HPDE6-E6E7 (cell line): ENCODE measurements at regions not wholly inside any gene's neighbourhood (a gene's known extent, or its start where the extent isn't known, plus 50 kb on each side); places are given as distances from the start of the nearest gene placed in this dataset.

Experiments
- DNase-seq: peaks from one replicate; pipeline ENCODE4 v3.0.0; 2011; ENCODE audit warnings: missing footprints; ENCODE audit errors: extremely low spot score

- no peak for DNase-seq
Measured at GRCh38 chr10:90399782-90400181, 458.1 kb downstream of the HTR7 start.

DNA sequence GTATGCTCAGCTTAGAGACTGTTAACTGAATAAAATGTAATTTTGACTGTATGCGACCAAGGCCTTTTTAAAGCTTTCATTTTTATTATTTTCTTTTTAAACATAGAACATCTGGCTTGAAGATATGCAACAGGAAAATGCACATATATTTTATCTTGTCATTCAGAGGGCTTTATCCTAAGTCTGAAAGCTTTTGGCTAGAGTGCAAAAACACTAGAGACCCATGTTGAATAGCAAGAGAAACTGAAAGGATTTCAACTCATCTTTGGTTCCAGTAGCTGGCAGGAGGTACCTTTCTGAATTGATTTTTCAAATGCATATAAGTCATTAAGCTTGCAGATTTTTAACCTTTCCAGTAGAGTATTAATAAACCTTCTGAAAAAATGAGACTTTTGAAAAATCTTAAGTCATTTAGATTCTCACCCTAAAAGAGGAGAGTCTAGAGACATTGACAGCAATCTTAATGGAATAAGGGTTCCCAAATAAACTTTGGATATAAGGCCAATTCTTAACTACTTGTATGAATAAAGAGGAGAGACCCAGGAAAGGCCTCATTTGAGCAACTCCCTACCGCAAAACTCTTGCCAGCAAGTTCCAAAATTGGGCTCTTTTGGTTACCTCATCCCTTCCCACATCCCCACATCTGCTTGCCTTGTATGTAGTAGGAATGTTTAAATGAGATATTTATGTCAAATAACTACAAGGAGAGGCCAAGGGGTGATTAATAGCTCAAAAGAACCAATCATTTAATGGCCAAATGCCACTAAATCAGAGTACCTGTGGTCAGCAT, 454.4 kb downstream of the HTR7 start:
- no peak for DNase-seq

- DNase-seq = no peak
Measured at GRCh38 chr10:90407131-90407530, 450.7 kb downstream of the HTR7 start.

DNA sequence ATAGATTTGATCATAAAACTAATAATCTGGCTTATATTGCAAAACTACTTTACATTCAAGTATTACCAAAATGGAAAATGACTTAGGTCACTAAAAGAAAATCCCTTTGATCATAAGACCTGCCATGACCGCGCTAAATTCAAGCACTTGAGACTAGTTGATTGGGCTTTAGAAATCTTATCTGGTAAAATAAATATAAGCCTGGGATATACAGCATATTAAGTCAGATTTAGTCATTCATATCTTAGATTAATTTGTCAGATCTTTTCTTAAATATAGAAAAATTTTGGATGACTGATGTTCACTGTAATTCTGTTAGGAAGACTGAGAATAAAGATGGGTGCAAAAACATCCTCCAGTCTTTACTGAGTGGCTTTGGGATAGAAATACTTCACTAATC, 450.0 kb downstream of the HTR7 start:
- no peak for DNase-seq

GRCh38 chr10:90412582-90412981, 445.3 kb downstream of the HTR7 start:
- no peak for DNase-seq

DNA sequence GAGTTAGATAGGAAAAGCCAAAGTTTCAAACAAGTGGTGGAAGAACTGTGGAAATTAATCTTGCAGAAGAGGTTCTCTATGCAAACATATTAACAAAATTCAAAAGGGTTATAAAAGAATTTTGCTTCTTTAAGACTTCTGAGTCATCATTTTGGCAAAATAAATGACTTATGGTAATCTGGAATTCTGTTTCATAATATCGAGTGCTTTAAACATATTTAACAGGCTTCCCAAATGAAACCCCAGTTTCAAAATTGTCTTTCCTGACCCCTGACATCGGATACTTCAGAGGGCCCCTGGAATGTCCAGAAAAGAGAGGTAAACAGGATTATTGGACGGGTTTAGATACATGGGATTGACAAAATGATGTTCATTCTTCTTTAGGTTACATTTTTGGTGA, 444.6 kb downstream of the HTR7 start:
- no peak for DNase-seq

GRCh38 chr10:90414926-90415325, 442.9 kb downstream of the HTR7 start:
- DNase-seq = no peak

DNA sequence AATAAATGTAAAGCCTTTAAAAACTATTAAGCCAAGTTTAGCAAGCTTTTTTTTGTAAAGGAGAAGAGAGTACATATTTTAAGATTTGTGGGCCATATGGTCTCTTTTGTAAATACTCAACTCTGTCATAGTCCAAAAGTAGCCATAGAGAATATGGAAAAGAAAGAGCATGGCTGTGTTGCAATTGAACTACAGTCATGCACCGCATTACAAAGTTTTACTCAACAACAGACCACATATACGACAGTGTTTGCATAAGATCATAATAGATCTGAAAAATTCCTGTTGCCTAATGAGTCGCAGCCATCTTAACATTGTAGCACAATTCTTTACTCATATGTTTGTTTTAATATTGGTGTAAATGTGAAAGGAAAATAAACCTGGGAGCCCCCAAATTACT, 440.8 kb downstream of the HTR7 start:
- no peak for DNase-seq

DNA sequence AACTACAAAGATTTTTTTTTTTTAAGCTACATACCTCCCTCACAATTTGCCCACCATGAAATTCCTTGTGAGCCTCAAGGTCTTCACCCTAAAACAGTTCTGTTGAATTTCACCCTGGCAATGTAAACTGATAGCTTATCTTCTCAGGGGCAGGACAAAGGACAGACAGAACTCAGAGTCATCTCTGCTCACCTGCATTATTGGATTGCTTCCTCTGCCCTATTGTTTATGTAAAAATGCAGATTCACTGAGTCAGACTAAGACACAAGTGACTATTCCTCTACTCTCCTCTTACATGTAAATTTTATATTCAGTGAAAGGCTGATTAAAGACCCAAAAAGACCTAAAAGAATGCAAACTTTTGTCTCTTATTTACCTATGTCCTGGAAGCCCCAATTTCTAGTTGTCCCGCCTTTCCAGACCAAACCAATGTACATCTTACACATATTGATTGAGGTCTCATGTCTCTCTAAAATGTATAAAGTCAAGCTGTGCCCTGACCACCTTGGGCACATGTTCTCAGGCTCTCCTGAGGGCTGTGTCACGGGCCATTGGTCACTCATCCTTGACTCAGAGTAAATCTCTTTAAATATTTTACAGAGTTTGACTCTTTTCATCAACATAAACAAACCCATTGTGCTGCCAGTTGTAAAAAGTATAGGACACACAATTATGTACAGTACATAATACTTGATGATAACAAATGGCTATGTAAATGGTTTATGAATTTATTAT, 440.2 kb downstream of the HTR7 start:
- DNase-seq = no peak

GRCh38 chr10:90418869-90419652, 438.8 kb downstream of the HTR7 start:
- DNase-seq = no peak

- DNase-seq = no peak
Measured at GRCh38 chr10:90420637-90421318, 437.1 kb downstream of the HTR7 start.

GRCh38 chr10:90421874-90422273, 436.0 kb downstream of the HTR7 start:
- DNase-seq = no peak

- no peak for DNase-seq
Measured at GRCh38 chr10:90424730-90425129, 433.1 kb downstream of the HTR7 start.

GRCh38 chr10:90430186-90430585, 427.7 kb downstream of the HTR7 start:
- no peak for DNase-seq

- DNase-seq = no peak
Measured at GRCh38 chr10:90432866-90433265, 425.0 kb downstream of the HTR7 start.

GRCh38 chr10:90435296-90435695, 422.5 kb downstream of the HTR7 start:
- no peak for DNase-seq

- DNase-seq = no peak
Measured at GRCh38 chr10:90437452-90437851, 420.4 kb downstream of the HTR7 start.

GRCh38 chr10:90440870-90441269, 417.0 kb downstream of the HTR7 start:
- DNase-seq = no peak

DNA sequence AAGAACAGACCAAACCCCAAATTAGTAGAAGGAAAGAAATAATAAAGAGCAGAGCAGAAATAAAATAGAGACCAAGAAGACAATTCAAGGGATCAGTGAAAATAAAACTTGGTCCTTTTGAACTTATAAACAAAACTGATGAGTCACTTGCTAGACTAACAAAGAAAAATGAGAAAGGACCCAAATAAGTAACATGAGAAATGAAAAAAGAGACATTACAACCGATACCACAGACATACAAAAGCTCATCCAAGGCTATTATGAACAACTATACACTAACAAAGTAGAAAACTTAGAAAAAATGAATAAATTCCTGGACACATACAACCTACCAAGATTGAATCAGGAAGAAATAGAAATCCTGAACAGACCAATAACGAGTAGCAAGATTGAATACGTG, 414.5 kb downstream of the HTR7 start:
- no peak for DNase-seq

GRCh38 chr10:90447831-90448230, 410.0 kb downstream of the HTR7 start:
- DNase-seq = no peak

- DNase-seq = no peak
Measured at GRCh38 chr10:90450797-90451196, 407.0 kb downstream of the HTR7 start.

- DNase-seq = no peak
Measured at GRCh38 chr10:90451283-90451682, 406.6 kb downstream of the HTR7 start.
